ENCODE measurements at regions not wholly inside any gene's neighbourhood (a gene's known extent, or its start where the extent isn't known, plus 50 kb on each side); places are given as distances from the start of the nearest gene placed in this dataset.

GRCh38 chr9:1384816-1385215 lies 334.7 kb downstream of the DMRT2 start:
- Histone ChIP-seq H3K36me3 (ENCODE audit: control insufficient read depth in 1 of 2, insufficient read depth in 2 of 2, low read length in 2 of 2) (no peaks in the 10 kb centered on the region), H3K27ac (ENCODE audit: low read depth, low read length) (no peak overlapping the region), H3K79me2 (ENCODE audit: insufficient read depth, low read length) (no peaks in the 10 kb centered on the region), H3K9me3 (ENCODE audit: control insufficient read depth in 1 of 2, insufficient read depth in 1 of 2, low read depth in 1 of 2, low read length in 2 of 2) (peaks cover 0 to 9% of the 10 kb centered on the region in 2 experiments; a peak in 2 of 4 replicates), H3K4me3 (replicated peaks in 1 of 2; ENCODE audit: low read depth in 1 of 2, low read length in 2 of 2) (no peak overlapping the region), H4K20me1 (ENCODE audit: insufficient read depth) (no peaks in the 10 kb centered on the region), H3K4me2 (ENCODE audit: low read length) (no peak overlapping the region), H3K9me2 (ENCODE audit: insufficient read depth) (no peaks in the 10 kb centered on the region), H2AFZ (ENCODE audit: low read depth, low read length, poor library complexity, severe bottlenecking) (no peak overlapping the region), H3K4me1 (ENCODE audit: control insufficient read depth in 1 of 2, insufficient read depth in 2 of 2, low read length in 2 of 2) (no peaks in the 10 kb centered on the region), H3K9ac (ENCODE audit: low read length) (no peak overlapping the region), H3K27me3 (ENCODE audit: insufficient read depth, low read length) (no peaks in the 10 kb centered on the region)
- POLR2A ChIA-PET: no interaction called here
- CTCF ChIA-PET: no interaction called here
- intact Hi-C loops (cut with micrococcal nuclease): no loop called here
- RAD21 ChIA-PET (ENCODE audit: low non-redundant PET in 1 of 2, low total read pairs in 2 of 2, uncharacterized antibody in 2 of 2, unreplicated experiment in 2 of 2): no interaction called here
- ATAC-seq (no peak), DNase-seq (ENCODE audit: low read depth, low spot score) (no peak)
- BruUV-seq (replicated peaks): no TSS peak
- TF ChIP-seq ATF3 (IDR thresholded peaks at IDR 0.05) (no peak), POLR2A (IDR thresholded peaks at IDR 0.05; ENCODE audit: borderline replicate concordance, extremely low read depth, insufficient read depth, insufficient read length) (no peak), ELF1 (IDR thresholded peaks at IDR 0.05; ENCODE audit: borderline replicate concordance, low read depth) (no peak), RAD21 (IDR thresholded peaks at IDR 0.05; ENCODE audit: low read depth) (no peak), YY1 (IDR thresholded peaks at IDR 0.05; ENCODE audit: extremely low read depth, insufficient replicate concordance, low read depth, low read length) (no peak), TCF7L2 (IDR thresholded peaks at IDR 0.05; ENCODE audit: borderline replicate concordance, extremely low read depth, insufficient read depth, insufficient read length) (no peak), EZH2 (IDR thresholded peaks at IDR 0.05) (no peak), SRF (IDR thresholded peaks at IDR 0.05; ENCODE audit: low read depth) (no peak), CEBPB (IDR thresholded peaks at IDR 0.05; ENCODE audit: low read depth) (no peak), SP1 (IDR thresholded peaks at IDR 0.05; ENCODE audit: low read depth) (no peak), ZNF274 (IDR thresholded peaks at IDR 0.05; ENCODE audit: low read depth, low read length) (no peak), ZFX (IDR thresholded peaks at IDR 0.05) (no peak)

DNA sequence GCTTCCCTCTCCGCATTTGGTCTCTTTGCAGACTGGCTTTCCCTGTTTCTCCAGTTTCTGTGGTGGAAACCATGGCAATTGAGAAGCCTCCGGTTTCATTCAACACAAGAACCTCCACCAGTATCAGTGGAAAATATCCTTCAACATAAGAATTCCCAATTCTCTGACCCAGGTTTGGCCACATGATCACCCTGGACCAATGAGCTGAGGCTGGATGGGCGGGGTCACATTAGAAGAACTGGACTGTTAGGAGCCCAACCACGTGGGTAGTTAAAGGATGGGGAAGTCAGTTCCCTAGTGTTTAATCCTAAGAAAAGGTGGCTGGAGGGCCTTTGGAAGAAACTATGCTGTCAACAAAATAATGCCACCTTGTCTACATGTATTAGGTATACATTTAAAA lies 336.3 kb downstream of the DMRT2 start:
- ATAC-seq: no peak
- no peak for TF ChIP-seq SP1 (IDR thresholded peaks at IDR 0.05; ENCODE audit: low read depth)
- TF ChIP-seq, protein P1, sequence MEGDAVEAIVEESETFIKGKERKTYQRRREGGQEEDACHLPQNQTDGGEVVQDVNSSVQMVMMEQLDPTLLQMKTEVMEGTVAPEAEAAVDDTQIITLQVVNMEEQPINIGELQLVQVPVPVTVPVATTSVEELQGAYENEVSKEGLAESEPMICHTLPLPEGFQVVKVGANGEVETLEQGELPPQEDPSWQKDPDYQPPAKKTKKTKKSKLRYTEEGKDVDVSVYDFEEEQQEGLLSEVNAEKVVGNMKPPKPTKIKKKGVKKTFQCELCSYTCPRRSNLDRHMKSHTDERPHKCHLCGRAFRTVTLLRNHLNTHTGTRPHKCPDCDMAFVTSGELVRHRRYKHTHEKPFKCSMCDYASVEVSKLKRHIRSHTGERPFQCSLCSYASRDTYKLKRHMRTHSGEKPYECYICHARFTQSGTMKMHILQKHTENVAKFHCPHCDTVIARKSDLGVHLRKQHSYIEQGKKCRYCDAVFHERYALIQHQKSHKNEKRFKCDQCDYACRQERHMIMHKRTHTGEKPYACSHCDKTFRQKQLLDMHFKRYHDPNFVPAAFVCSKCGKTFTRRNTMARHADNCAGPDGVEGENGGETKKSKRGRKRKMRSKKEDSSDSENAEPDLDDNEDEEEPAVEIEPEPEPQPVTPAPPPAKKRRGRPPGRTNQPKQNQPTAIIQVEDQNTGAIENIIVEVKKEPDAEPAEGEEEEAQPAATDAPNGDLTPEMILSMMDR (IDR thresholded peaks at IDR 0.05 in 2 of 3, conservative IDR thresholded peaks at IDR 0.05 in 1 of 3; ENCODE audit: borderline replicate concordance in 1 of 3, insufficient read depth in 1 of 3, low read depth in 2 of 3, low read length in 2 of 3): no peak
- no peak for TF ChIP-seq POLR2A (IDR thresholded peaks at IDR 0.05; ENCODE audit: borderline replicate concordance, extremely low read depth, insufficient read depth, insufficient read length)
- no peak for TF ChIP-seq ZFX (IDR thresholded peaks at IDR 0.05)
- TF ChIP-seq SRF (IDR thresholded peaks at IDR 0.05; ENCODE audit: low read depth): no peak
- no peak for TF ChIP-seq ATF3 (IDR thresholded peaks at IDR 0.05)

More for the DNA sequence above, 336.3 kb downstream of the DMRT2 start:
- Histone ChIP-seq H4K20me1 (ENCODE audit: insufficient read depth) (no peaks in the 10 kb centered on the region), H3K79me2 (ENCODE audit: insufficient read depth, low read length) (no peaks in the 10 kb centered on the region), H2AFZ (ENCODE audit: low read depth, low read length, poor library complexity, severe bottlenecking) (no peak overlapping the region), H3K9me2 (ENCODE audit: insufficient read depth) (no peaks in the 10 kb centered on the region), H3K4me2 (ENCODE audit: low read length) (no peak overlapping the region), H3K36me3 (ENCODE audit: control insufficient read depth in 1 of 2, insufficient read depth in 2 of 2, low read length in 2 of 2) (no peaks in the 10 kb centered on the region), H3K4me1 (ENCODE audit: control insufficient read depth in 1 of 2, insufficient read depth in 2 of 2, low read length in 2 of 2) (no peaks in the 10 kb centered on the region), H3K27me3 (ENCODE audit: insufficient read depth, low read length) (no peaks in the 10 kb centered on the region), H3K9ac (ENCODE audit: low read length) (no peak overlapping the region), H3K9me3 (ENCODE audit: control insufficient read depth in 1 of 2, insufficient read depth in 1 of 2, low read depth in 1 of 2, low read length in 2 of 2) (peaks cover 0 to 3% of the 10 kb centered on the region in 2 experiments; a peak in 2 of 4 replicates), H3K27ac (ENCODE audit: low read depth, low read length) (no peak overlapping the region), H3K4me3 (replicated peaks in 1 of 2; ENCODE audit: low read depth in 1 of 2, low read length in 2 of 2) (no peak overlapping the region)
- POLR2A ChIA-PET: no interaction called here
- intact Hi-C loops (cut with micrococcal nuclease): no loop called here
- DNase-seq (ENCODE audit: low read depth, low spot score): no peak
- BruUV-seq (replicated peaks): no TSS peak
- RAD21 ChIA-PET (ENCODE audit: low non-redundant PET in 1 of 2, low total read pairs in 2 of 2, uncharacterized antibody in 2 of 2, unreplicated experiment in 2 of 2): no interaction called here
- CTCF ChIA-PET: no interaction called here

All from HCT116 (cell line).